ENCODE measurements at regions not wholly inside any gene's neighbourhood (a gene's known extent, or its start where the extent isn't known, plus 50 kb on each side); places are given as distances from the start of the nearest gene placed in this dataset.

GRCh38 chr1:70890408-70890807, 157.2 kb downstream of the PTGER3 start:
- DNase-seq (ENCODE audit: low read depth) = no peak

GRCh38 chr1:70891051-70891843, 156.4 kb downstream of the PTGER3 start:
- no peak for DNase-seq (ENCODE audit: low read depth)

GRCh38 chr1:70892140-70892539, 155.5 kb downstream of the PTGER3 start:
- no peak for DNase-seq (ENCODE audit: low read depth)

- DNase-seq (ENCODE audit: low read depth) = no peak
Measured at GRCh38 chr1:70892930-70893329, 154.7 kb downstream of the PTGER3 start.

GRCh38 chr1:70893381-70893780, 154.2 kb downstream of the PTGER3 start:
- DNase-seq (ENCODE audit: low read depth) = no peak

- no peak for DNase-seq (ENCODE audit: low read depth)
Measured at GRCh38 chr1:70895531-70895930, 152.1 kb downstream of the PTGER3 start.

GRCh38 chr1:70896224-70896623, 151.4 kb downstream of the PTGER3 start:
- DNase-seq (ENCODE audit: low read depth) = no peak

- no peak for DNase-seq (ENCODE audit: low read depth)
Measured at GRCh38 chr1:70897273-70897672, 150.3 kb downstream of the PTGER3 start.

GRCh38 chr1:70899735-70900134, 147.9 kb downstream of the PTGER3 start:
- DNase-seq (ENCODE audit: low read depth) = no peak

GRCh38 chr1:70902211-70902610, 145.4 kb downstream of the PTGER3 start:
- no peak for DNase-seq (ENCODE audit: low read depth)

GRCh38 chr1:70906800-70907199, 140.8 kb downstream of the PTGER3 start:
- no peak for DNase-seq (ENCODE audit: low read depth)

- no peak for DNase-seq (ENCODE audit: low read depth)
Measured at GRCh38 chr1:70907563-70908310, 139.9 kb downstream of the PTGER3 start.

- no peak for DNase-seq (ENCODE audit: low read depth)
Measured at GRCh38 chr1:70909262-70909822, 138.3 kb downstream of the PTGER3 start.

GRCh38 chr1:70910013-70910412, 137.6 kb downstream of the PTGER3 start:
- DNase-seq (ENCODE audit: low read depth) = no peak

GRCh38 chr1:70911861-70912260, 135.8 kb downstream of the PTGER3 start:
- DNase-seq (ENCODE audit: low read depth) = no peak

GRCh38 chr1:70914224-70914623, 133.4 kb downstream of the PTGER3 start:
- no peak for DNase-seq (ENCODE audit: low read depth)

GRCh38 chr1:70915258-70916033, 132.2 kb downstream of the PTGER3 start:
- no peak for DNase-seq (ENCODE audit: low read depth)

GRCh38 chr1:70916034-70916427, 131.6 kb downstream of the PTGER3 start:
- no peak for DNase-seq (ENCODE audit: low read depth)

GRCh38 chr1:70919706-70920323, 127.8 kb downstream of the PTGER3 start:
- DNase-seq (ENCODE audit: low read depth) = no peak
